ENCODE measurements at regions not wholly inside any gene's neighbourhood (a gene's known extent, or its start where the extent isn't known, plus 50 kb on each side); places are given as distances from the start of the nearest gene placed in this dataset.

DNA sequence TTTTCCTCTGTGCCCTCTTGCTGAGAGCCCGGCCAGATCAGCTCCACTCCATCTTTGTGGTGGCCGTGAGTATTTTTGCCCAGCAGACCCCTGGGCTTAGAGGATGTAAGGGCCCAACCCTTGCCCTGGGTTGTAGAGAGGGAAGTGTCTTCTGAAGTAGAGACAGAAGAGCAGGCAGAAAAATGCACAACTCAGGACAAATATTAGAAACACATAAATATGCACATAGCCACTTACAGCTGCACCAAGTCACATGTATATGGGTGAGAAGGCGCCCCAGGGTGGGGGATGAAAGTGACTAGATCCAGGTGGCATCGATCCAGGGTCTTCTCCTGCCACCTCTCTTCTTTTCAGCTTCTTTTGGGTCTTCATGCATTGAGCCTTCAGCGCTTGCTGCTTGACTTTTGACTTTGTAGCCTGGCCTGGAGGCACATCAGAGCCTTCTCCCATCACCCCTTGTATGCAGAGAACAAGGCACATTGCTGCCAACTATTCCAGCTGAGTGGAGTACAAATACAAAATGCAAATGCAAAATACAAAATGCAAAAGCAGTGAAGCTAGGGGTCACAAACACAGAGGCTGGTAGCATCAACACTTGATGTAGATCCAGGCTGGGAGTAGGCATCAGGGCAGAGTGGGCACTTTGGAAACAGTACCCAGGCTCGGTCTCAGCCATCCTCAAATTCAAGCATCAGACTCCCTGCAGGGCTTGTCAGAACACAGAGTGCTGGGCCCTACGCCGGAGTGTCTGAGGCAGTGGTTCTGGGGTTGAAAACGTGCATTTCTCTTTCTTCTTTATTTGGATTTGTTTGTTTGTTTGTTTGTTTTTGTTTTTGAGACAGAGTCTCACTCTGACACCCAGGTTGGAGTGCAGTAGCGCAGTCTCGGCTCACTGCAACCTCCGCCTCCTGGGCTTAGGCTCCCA is 133.0 kb downstream of the ASB7 start:
- no peak for DNase-seq (ENCODE audit: low read depth)

DNA sequence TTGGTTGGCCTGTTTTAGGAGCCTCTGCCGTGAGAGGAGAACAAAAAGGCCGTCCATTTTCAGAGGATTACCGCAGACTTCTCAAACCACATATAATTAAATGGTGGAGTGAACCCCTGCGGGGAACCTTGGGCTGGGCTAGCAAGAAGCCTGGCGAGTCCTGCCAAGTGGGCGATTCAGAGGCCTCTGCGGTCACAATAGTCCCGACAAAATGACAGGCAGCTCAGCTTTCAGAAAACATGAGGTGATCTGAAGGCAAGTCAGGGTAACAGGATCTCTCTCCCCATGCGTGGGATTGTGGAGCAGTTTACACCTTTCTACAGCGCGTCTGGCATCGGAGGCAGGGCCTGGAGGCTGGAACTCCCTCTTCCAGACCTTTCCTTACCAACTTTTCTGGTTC is 134.8 kb downstream of the ASB7 start:
- DNase-seq (ENCODE audit: low read depth), result no peak

DNA sequence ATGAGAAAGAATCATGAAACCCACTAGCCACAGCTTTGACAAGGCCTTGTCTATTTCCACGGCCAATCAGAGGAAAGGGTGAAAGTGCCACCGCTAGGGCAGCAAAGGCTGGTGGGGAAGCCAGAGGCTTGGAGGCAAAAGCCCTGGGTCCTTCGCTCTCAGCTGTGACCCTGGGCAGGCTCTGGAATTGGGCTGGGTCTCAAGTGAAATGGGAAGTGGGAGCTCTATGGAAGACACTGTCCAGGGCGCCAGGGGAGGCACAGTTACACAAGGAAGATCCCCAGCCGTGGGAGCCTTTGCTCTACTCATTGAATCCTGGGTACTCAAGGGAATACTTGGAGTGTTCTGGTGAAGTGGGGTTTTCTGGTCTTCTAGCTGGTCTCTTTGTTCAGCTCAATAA is 136.2 kb downstream of the ASB7 start:
- no peak for DNase-seq (ENCODE audit: low read depth)

DNA sequence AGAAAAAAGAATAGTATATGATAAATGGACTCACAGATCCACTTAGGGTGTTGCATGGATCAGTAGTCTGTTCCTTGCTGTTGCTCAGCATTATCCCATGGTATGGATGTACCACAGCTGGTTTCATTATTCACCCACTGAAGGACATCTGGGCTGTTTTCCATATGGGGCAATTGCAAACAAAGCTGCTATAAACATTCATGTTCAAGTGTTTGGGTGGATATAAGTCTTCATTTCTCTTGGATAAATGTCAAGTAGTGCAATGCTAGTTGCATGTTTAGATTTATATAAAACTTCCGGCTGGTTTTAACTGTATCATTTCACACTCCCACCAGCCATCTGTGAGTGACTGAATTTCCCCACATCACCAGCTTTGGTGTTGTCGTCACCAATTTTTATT is 137.7 kb downstream of the ASB7 start:
- DNase-seq (ENCODE audit: low read depth), result peak; percentile 32

DNA sequence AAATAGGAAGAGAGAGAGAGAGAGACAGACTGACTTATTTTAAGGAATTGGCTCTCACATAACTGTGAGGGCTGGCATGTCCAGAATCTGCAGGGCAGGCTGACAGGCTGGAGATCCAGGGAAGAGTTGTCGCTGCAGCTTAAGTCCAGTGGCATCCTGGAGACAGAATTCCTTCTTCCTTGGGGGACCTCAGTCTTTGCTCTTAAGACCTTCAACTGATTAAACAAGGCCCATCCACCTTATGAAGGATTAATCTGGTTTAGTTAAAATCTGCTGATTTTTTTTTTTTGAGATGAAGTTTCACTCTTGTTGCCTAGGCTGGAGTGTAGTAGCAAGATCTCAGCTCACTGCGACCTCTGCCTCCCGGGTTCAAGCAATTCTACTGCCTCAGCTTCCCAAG is 128.0 kb upstream of the ALDH1A3 start:
- no peak for DNase-seq (ENCODE audit: low read depth)

DNA sequence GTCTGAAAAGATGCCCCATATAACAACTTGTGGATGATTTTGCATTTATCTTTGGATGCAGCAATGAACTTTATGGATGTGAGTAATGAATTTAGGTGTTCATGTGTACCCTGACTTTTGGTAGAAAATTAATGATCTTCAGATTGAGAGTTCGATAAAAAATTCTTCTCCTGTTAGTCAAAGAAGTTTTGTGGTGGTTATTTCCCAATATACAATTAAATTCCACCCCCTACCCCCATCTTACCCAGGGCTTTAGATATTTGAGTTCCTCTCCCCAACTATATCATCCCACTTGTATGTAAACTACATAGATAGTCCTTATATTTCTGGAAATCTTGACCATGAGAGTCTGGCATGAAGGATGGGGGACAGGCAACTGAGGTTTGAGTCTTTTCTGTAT is 126.1 kb upstream of the ALDH1A3 start:
- DNase-seq (ENCODE audit: low read depth), result no peak

DNA sequence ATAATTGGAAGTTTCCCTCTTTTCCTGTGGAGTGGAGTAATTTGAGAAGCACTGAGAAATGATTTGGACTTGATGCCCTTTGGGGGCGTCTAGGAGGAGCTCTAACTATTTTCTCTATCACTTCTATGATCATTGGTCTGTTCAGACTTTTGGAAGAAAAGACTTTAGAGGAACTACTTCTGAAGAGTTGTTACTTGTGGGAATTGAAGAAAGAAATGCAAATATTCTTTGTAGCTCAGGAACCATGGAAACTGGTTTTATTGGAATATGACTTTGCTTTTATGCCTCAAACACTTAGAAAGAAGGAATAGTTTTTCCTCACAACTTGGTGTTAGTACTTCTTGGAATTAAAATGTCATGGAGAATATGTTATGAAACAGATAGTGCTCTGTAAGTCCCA is 122.0 kb upstream of the ALDH1A3 start:
- DNase-seq (ENCODE audit: low read depth), result no peak

DNA sequence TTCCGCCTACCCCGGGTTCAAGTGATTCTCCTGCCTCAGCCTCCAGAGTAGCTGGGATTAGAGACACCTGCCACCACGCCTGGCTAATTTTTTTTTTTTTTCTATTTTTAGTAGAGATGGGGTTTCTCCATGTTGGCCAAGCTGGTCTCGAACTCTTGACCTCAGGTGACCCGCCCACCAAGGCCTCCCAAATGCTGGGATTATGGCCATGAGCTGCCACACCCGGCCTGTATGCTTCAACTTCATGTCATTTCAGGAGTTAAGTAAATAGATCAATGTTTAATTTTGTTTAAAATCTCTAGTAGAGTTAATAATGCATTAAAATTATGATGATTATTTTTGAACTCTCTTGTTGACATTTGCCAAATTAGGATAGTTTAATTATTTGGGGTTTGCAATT is 121.1 kb upstream of the ALDH1A3 start:
- no peak for DNase-seq (ENCODE audit: low read depth)

DNA sequence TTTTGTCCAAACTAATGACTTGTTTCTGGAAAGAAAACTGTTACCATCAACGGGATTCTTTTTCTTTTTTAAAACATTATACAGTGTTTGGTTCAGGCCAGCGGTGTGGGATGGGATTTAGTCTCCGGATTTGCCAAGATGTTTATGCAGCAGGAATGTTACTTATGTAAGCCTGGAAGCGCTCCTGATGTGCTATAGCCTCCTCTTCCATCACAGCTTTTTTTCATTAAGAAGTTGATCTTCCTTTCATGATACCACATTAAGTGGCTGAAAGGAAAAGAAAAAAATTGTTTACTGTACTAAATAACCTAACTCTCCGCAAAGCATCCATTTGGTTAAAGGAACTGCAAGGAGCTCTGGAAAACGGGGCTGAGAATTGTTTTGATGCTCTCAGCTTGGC is 120.5 kb upstream of the ALDH1A3 start:
- DNase-seq (ENCODE audit: low read depth), result peak; percentile 66

DNA sequence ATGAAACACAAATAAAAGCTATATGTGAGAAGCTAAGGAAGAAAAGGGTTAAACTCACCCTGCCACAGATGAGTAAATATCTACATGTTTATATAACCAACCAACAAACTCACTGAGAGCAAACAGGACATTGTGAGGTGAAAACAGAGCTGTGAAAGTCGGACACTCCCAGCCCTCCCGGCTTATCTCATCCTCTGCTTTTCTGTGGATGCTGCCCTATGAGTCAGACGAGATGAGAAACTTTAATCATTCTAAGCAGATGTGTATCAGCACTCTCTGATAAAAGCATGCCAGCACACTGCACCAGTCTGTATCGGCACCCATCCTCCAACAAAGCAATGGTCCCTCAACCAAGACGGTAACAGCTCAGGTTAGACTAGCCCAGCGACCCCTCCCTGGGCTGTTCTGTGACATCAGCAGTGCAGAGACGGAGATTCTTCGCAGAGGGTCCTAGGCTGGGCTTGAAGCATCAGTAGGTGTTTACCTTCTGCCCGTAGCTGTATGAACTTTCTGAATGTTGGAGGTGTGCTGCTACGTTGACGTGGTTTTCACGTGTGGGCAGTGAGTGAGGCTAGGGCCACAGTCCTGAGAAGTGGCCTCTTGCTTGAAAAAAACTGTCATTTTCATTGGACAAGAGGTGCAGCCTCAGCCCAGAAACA is 119.8 kb upstream of the ALDH1A3 start:
- peak; percentile 92 for DNase-seq (ENCODE audit: low read depth)

DNA sequence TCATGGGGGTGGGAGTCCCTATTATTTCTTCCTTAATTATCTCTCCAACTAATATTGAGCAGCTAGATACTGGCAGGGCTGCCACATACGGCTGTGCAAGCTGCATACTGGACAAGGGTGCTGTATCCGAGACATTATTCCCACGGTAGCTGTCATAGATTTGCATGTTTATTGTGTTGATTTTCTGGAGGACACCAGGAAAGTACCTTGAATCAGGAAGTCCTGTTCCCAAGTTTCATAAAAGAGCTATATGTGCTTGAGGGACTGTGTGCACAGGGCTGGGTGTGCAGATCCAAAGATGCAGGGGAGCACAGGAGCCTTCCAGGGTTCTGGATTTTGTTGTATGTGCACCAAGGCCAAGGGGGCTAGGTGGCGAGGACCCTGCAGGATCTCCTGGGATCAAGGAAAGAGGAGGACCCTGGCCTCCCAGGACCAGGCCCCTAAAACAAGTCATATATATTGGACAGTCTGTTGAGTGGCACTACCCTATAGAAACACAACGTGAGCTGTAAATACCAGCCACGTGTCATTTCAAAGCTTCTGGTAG is 119.2 kb upstream of the ALDH1A3 start:
- DNase-seq (ENCODE audit: low read depth), result no peak

DNA sequence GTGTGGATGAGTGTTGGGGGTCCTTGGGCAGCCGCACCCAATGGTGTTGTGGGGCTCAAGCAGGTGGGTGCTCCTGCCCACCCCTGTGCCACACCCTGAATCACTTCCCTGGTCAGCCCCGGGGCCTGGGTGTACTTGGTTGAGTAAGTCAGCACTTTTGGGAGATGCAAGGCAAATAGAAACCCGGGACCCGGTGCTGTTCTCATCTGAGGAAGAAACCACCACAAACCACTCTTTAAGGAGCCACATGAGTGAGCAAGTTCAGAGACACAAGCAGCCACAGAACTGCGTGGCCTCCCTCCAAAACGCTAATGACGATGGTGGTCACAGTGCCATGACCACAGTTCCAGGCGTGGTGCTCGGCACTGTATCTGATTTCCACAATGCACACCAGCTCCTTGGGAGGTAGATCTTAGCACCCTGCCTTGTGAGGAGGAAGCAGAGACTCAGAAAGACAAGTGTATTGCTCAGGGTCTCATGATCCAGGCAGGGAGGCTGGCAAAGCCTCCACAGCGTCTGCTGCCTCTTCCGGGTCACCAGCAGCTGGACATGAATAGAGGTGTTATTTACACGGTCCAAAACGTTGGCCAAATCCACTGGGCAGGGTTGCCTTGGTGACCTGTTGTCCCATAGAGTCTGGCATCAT is 118.2 kb upstream of the ALDH1A3 start:
- DNase-seq (ENCODE audit: low read depth), result no peak

DNA sequence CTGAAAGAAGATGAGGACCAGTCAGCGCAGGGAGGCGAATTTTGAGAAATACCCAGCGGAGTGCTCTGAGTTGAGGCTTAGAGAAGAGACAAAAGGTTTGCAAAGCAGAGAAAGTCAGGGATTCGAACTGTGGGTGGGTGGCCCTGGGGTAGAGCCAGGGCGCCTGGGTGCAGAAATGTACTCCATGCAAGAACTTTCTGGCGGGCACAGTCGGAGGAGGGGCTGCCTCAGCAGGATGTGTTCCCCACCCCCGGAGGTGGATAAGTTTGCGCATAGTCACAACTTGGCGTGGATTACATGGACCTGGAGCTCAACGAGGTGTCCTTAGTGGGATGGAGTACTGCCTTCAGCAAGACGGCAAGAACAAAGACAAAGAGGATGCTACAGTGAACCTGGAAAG is 117.3 kb upstream of the ALDH1A3 start:
- DNase-seq (ENCODE audit: low read depth), result no peak

DNA sequence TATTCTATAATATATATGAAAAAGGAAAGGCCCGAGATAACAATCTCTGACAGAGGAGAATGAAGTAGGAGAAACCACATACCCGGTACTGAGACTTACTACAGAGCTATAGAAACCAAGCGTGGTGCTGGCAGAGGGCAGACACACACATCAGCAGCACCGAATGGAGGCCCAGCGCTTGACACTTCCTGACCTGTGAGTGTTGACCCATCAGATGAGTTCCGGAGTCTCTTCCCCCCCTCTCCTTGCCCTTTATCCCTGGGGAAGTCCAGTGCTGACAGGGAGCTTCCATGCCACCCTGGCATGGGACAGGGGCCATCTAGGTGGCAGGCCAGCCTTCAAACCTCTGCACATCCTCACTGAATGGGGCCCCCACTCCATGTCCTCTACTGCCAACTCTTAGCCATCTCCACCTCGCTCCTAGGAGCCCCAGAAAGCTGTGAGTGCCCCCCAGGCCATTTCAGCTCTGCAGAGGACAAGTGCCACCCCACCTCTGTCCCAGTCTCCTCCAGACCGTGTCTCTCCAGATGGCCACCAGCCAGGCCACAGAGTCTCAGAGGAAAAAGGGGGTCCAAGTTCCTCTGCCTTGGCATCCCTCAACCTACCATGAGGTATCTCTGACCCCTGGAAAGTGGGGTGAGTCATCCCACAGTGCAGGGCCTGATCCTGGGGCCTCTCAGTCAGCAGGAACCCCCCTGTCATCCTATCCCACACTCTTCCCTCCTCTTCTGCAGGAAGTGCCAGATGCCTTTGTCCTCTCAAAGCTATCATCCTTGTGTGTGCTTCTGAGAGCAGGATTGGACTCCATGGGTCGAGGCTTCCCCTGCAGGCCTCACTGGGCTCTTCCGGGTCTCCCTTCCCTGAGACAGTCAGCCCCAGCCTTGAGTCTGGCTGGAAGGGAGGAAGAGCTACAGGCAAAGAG is 116.5 kb upstream of the ALDH1A3 start:
- DNase-seq (ENCODE audit: low read depth), result peak; percentile 27

DNA sequence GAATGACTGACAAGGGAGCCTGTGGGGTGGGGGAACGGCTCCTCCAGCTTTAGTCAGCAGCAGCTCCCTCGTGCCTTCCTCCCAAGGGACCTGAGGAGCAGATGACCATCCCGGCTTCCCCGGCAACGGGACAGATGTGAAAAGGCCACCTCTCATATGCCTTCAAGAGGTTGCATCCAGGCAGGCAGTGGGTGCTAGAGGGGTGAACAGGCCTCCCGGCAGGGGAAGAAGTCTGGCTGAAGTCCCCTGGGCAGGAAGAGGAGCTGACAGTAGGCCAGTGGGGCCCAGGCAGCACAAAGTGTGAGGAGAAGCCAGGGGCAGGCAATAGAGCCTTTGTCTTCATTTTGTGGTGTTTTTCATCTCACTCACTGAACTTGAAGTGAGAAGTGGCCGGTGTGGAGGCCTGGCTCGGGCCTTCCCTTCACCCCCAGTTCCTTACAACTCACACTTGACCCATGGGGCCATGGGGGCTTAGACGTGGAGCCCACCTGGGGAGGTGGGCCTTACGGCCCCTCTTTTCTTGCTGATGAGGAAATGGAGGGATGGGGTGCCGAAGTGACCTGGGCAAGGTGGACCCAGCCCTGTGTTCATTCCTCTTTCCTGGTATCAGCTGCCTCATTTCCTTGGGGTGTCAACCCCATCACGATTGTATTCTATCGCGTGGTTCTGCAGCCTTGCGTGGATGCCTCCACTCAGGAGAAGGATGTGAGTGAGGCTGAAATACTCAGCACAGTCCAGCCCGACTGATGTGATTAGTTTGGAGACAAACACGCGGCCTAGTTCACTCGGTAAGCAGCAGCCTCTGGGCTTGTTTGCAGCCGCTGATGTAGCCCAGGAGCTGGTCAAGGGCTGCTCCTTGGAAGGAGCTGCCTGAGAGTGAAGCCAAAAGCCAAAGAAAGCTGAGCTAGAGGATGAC is 115.5 kb upstream of the ALDH1A3 start:
- peak; percentile 28 for DNase-seq (ENCODE audit: low read depth)

DNA sequence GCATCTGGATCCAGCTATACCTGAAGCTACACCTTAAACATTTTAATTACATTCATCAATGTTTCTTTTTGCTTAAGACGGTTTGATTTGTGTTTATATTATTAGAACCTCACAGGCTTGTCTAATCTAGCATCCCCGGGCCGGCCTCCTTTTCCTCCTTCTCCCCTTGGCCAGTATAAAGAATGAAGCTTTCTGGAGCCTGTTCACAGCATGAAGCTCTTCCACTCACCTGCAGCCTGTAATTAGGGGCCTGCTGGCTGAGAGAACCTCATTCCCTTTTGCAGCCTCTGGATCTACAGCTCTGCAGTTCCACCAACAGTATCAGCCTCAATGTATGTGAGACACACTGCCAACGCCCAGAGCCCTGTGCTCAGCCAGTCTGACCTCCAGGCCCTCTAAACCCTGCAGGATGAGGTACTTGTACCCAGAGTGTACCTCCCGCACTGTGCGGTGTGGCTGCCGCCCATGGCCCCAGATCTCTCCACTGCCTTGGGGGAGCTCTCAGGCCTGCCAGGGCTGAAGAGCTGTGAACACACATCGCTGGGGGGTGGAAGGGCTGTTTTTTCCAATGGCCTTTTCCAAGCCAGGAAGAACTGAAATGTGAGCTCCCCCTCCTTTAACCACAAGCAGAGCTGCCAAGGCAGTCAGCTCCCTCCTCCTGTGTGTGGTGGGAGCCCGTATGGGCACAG is 114.7 kb upstream of the ALDH1A3 start:
- DNase-seq (ENCODE audit: low read depth), result peak; percentile 96

DNA sequence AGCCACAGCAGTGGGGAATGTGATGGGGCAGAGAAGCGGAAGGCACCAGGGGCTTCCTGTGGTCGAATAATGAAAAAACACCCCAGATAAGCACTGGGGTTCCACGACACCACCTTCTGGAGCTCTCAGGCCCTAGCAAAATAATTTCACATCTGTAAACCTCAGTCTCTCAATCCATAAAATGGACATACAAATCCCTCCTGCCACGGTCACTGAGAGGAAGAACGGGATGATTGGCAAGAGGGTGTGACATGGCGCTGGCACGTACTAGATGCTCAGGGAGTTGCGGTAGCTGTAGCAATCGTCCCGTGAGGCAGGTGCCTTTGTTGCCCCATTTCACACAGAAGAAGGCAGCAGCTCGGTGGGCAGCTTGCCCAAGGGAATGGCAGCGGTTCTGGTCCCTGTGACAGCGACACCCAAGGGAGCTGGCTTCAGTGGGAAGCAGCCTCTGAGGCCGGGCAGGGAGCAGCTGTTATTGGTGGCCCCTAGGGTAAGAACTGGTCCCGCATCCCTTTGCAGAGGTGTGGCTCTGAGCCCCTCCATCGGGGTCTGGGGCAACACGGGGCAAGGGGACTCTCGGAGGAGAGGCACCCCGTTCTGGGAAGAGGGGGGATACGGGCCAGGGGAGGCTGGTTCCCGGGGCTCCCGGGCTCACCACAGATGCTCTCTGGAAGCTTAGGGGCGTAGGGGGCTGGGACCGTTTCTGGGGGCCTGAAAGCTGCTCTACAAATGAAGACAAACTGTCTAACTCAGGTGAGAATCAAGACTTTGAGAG is 114.0 kb upstream of the ALDH1A3 start:
- DNase-seq (ENCODE audit: low read depth), result no peak

DNA sequence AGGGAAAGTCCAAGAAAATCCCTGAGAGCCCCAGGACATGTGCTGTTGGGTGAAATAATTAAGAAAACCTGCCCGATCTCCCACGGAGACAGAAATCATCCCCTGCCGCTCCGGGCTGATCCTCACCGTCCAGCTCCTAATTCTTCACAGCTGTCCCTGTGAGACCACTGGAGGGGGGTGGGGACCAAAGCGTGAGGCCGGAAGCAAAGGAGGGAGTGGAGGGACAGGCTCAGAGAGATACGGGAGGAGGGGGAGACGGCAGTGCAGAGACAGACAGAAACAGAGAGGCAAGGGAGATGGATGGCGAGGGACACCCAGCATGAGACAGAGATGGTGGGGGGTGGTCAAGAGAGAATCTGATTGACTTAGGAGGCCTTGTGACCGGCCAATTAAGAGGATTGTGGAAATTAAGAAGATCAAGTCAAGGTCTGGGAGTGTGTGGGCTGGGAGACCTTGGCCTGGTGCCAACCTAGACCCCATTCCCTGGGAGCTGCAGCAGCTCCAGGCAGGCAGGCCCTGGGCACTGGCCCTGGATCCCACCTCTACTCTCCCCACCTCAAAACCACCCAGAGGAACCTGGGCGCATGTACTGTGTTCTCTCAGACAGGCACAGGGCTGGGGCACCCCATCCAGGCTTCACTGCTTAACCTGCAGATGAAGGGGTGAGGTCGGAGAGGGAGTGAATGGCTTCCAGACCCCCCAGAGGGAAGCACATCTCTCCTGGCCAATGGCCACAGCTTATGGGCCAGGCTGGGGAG is 113.2 kb upstream of the ALDH1A3 start:
- DNase-seq (ENCODE audit: low read depth), result peak; percentile 57
